ENCODE measurements at regions not wholly inside any gene's neighbourhood (a gene's known extent, or its start where the extent isn't known, plus 50 kb on each side); places are given as distances from the start of the nearest gene placed in this dataset.

DNA sequence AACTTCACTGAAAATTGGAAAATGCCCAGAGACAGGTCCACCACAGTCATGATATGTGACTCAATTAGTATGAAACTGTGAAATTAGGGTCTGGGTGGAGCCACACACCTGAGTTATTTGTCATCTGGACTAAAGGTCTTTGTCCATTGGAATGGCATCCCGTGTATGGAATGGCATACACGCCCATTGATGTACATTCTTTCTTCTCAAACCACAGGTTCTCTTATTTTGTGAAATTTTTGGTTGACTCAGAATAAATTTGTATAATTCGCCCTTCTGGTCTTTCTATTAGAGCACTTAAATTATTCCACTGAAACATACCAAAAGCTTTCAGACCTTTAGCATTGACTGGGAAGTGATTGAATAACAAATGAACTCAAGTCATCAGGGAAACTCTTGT lies 66.8 kb upstream of the UBE2E1 start:
- DNase-seq (ENCODE audit: low read depth, low spot score) (no peak), FAIRE-seq (no peak)
- BruUV-seq (replicated peaks) = no TSS peak
- dilution Hi-C loops (cut with MboI; ENCODE audit: extremely low pct_ligation_motif_present, low sequenced_read_pairs) = no loop called here
- no peak overlapping the region for H3K27ac ChIP-seq (ENCODE audit: insufficient read depth, low read depth, low read length)
- H3K4me1 ChIP-seq (ENCODE audit: control insufficient read depth, extremely low read depth, insufficient read depth, low read length) = peaks cover 46% of the 10 kb centered on the region
- no peak for TF ChIP-seq JUN (IDR thresholded peaks at IDR 0.05; ENCODE audit: borderline replicate concordance, insufficient read depth, insufficient read length, low read depth)
- TF ChIP-seq, protein P1, sequence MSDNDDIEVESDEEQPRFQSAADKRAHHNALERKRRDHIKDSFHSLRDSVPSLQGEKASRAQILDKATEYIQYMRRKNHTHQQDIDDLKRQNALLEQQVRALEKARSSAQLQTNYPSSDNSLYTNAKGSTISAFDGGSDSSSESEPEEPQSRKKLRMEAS (IDR thresholded peaks at IDR 0.05; ENCODE audit: insufficient read depth, insufficient read length) = no peak
- no peak for TF ChIP-seq FOS (IDR thresholded peaks at IDR 0.05; ENCODE audit: borderline replicate concordance, insufficient read depth, low read length)
- no peak for TF ChIP-seq MYC (IDR thresholded peaks at IDR 0.05; ENCODE audit: low read depth, low read length)
- no peak for TF ChIP-seq POLR2AphosphoS5 (IDR thresholded peaks at IDR 0.05; ENCODE audit: insufficient read depth, low read depth, low read length)
- TF ChIP-seq POLR2A (IDR thresholded peaks at IDR 0.05; ENCODE audit: low read depth, low read length) = no peak
- TF ChIP-seq, protein P2, sequence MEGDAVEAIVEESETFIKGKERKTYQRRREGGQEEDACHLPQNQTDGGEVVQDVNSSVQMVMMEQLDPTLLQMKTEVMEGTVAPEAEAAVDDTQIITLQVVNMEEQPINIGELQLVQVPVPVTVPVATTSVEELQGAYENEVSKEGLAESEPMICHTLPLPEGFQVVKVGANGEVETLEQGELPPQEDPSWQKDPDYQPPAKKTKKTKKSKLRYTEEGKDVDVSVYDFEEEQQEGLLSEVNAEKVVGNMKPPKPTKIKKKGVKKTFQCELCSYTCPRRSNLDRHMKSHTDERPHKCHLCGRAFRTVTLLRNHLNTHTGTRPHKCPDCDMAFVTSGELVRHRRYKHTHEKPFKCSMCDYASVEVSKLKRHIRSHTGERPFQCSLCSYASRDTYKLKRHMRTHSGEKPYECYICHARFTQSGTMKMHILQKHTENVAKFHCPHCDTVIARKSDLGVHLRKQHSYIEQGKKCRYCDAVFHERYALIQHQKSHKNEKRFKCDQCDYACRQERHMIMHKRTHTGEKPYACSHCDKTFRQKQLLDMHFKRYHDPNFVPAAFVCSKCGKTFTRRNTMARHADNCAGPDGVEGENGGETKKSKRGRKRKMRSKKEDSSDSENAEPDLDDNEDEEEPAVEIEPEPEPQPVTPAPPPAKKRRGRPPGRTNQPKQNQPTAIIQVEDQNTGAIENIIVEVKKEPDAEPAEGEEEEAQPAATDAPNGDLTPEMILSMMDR (IDR thresholded peaks at IDR 0.05; ENCODE audit: extremely low read depth in 1 of 2, insufficient read depth in 1 of 2, low read depth in 1 of 2, low read length in 2 of 2) = no peak
- TF ChIP-seq GATA2 (IDR thresholded peaks at IDR 0.05; ENCODE audit: insufficient read depth, insufficient read length, low read depth, low read length) = no peak
- TF ChIP-seq EZH2 (IDR thresholded peaks at IDR 0.05; ENCODE audit: borderline replicate concordance, low read depth, low read length, severe bottlenecking) = no peak
- no peaks in the 10 kb centered on the region for H3K79me2 ChIP-seq (ENCODE audit: control insufficient read depth, insufficient read depth, low read length)
- POLR2A ChIA-PET = no interaction called here
- no peaks in the 10 kb centered on the region for H3K9me1 ChIP-seq (replicated peaks; ENCODE audit: control insufficient read depth, extremely low read depth, insufficient read depth, low read length)
- no peaks in the 10 kb centered on the region for H3K9me3 ChIP-seq (replicated peaks; ENCODE audit: control insufficient read depth, insufficient read depth, low read length)
- H3K4me3 ChIP-seq (replicated peaks in 1 of 3; ENCODE audit: insufficient read depth in 1 of 3, low read depth in 1 of 3, low read length in 3 of 3) = no peak overlapping the region
- intact Hi-C loops (cut with micrococcal nuclease) = no loop called here
- no peaks in the 10 kb centered on the region for H3K27me3 ChIP-seq (ENCODE audit: control insufficient read depth in 2 of 2, insufficient read depth in 2 of 2, low read length in 2 of 2)
- no peak overlapping the region for H2AFZ ChIP-seq (ENCODE audit: low read depth, low read length)
- CTCF ChIA-PET = interaction anchor here (1.3 kb wide), 1 partner anchor 9 kb away, joined by 7 read pairs; no protein-coding TSS in a partner anchor
- H3K9ac ChIP-seq (replicated peaks; ENCODE audit: extremely low read depth, insufficient read depth, low read length) = no peak overlapping the region
- no peaks in the 10 kb centered on the region for H4K20me1 ChIP-seq (replicated peaks; ENCODE audit: control insufficient read depth, extremely low read depth, insufficient read depth, low read length)
- H3K36me3 ChIP-seq (ENCODE audit: control insufficient read depth in 2 of 2, extremely low read depth in 1 of 2, insufficient read depth in 2 of 2, low read length in 2 of 2) = no peaks in the 10 kb centered on the region
- no peak overlapping the region for H3K4me2 ChIP-seq (ENCODE audit: insufficient read depth, low read length)

Data from endothelial cell of umbilical vein (primary cell).